ENCODE measurements at regions not wholly inside any gene's neighbourhood (a gene's known extent, or its start where the extent isn't known, plus 50 kb on each side); places are given as distances from the start of the nearest gene placed in this dataset.

DNA sequence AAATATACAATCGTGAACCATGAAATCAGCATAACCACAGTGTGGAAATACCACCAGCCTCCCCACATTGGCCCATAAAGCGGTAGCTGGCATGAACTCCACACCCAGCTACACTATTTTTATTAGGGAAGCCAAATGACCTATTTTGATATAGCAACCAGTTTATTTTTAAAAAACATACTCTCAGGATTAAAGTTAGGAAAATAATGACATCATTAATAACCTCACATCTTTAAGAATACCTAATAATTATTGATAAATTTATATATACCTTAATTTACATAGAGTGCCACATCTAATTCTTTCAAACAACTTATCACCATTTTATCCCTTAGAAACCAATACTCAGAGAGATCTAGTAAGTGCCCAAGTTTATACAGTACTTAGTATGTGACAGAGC, 692.0 kb upstream of the PKDCC start:
- no peak for TF ChIP-seq CTCF (conservative IDR thresholded peaks at IDR 0.05 in 1 of 2, IDR thresholded peaks at IDR 0.05 in 1 of 2; ENCODE audit: low read depth in 1 of 2, low read length in 2 of 2)
- no peak for TF ChIP-seq EZH2 (IDR thresholded peaks at IDR 0.05; ENCODE audit: low read length, missing control alignments)

Data from fibroblast of lung (primary cell).